Esophagus squamous epithelium (tissue), 4 donors: ENCODE measurements at regions not wholly inside any gene's neighbourhood (a gene's known extent, or its start where the extent isn't known, plus 50 kb on each side); places are given as distances from the start of the nearest gene placed in this dataset.
"Not testable (repeated sequence)": the region's sequence is repeated elsewhere in the genome, so short reads cannot be mapped to it uniquely, and the experiment has no call there.

ENCODE experiments used
- CTCF ChIP-seq, 6 experiments: fragments of 450-650 bp in 4 of 6; fragments of 200-600 bp in 2 of 6; sonication (generic) in 2 of 6; IDR thresholded peaks; one replicate each; pipeline ENCODE4 v1.5.1; 2016 to 2019; ENCODE audit warnings: antibody characterized with exemption in 6 of 6, mild to moderate bottlenecking in 4 of 6, moderate library complexity in 4 of 6
- POLR2A ChIP-seq, 4 donors: fragments of 450-650 bp; IDR thresholded peaks; one replicate each; pipeline ENCODE4 v1.6.1; 2017; ENCODE audit warnings: antibody characterized with exemption in 4 of 4, mild to moderate bottlenecking in 4 of 4, moderate library complexity in 3 of 4

DNA sequence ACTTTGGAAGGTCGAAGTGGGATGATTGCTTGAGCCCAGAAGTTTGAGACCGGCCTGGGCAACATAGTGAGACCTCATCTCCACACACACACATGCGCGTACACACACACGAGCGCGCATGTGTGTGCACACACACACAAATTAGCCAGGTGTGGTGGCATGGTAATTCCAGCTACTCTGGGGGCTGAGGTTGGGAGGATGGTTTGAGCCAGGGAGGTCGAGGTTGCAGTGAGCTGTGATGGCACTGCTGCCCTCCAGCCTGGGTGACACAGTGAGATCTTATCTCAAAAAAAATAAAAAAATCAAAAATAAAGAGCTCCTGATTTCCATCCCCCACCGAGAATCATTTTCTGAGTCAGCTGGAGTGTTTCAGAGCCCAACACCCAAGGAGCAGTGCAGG lies 261.5 kb upstream of the PLGLB2 start:
- not testable (repeated sequence) for TF ChIP-seq CTCF, POLR2A (IDR thresholded peaks at IDR 0.05)
